Suprapubic skin (tissue), 4 donors: ENCODE measurements at regions not wholly inside any gene's neighbourhood (a gene's known extent, or its start where the extent isn't known, plus 50 kb on each side); places are given as distances from the start of the nearest gene placed in this dataset.

Source experiments
- EP300 ChIP-seq: sonication (generic); formaldehyde crosslinking; IDR thresholded peaks from one replicate; pipeline ENCODE4 v1.6.1; 2017; ENCODE audit warnings: antibody characterized with exemption
- POLR2A ChIP-seq, 2 donors: fragments of 450-650 bp; IDR thresholded peaks; one replicate each; pipeline ENCODE4 v1.6.1; 2017; ENCODE audit warnings: antibody characterized with exemption in 2 of 2, mild to moderate bottlenecking in 2 of 2, moderate library complexity in 2 of 2
- POLR2AphosphoS5 ChIP-seq, 3 donors: sonication (generic); formaldehyde crosslinking; IDR thresholded peaks; one replicate each; pipeline ENCODE4 v1.6.1; 2017; ENCODE audit warnings: antibody characterized with exemption in 3 of 3
- TF ChIP-seq, protein P1 (sequence below), 2 donors: fragments of 200-600 bp in 1 of 2; fragments of 450-650 bp in 1 of 2; sonication (generic) in 1 of 2; IDR thresholded peaks; one replicate each; pipeline ENCODE4 v1.5.1; 2016 to 2019; ENCODE audit warnings: antibody characterized with exemption in 2 of 2, mild to moderate bottlenecking in 1 of 2, moderate library complexity in 1 of 2

- TF ChIP-seq, protein P1, sequence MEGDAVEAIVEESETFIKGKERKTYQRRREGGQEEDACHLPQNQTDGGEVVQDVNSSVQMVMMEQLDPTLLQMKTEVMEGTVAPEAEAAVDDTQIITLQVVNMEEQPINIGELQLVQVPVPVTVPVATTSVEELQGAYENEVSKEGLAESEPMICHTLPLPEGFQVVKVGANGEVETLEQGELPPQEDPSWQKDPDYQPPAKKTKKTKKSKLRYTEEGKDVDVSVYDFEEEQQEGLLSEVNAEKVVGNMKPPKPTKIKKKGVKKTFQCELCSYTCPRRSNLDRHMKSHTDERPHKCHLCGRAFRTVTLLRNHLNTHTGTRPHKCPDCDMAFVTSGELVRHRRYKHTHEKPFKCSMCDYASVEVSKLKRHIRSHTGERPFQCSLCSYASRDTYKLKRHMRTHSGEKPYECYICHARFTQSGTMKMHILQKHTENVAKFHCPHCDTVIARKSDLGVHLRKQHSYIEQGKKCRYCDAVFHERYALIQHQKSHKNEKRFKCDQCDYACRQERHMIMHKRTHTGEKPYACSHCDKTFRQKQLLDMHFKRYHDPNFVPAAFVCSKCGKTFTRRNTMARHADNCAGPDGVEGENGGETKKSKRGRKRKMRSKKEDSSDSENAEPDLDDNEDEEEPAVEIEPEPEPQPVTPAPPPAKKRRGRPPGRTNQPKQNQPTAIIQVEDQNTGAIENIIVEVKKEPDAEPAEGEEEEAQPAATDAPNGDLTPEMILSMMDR (IDR thresholded peaks at IDR 0.05) = no peak
- no peak for TF ChIP-seq POLR2A (IDR thresholded peaks at IDR 0.05)
- no peak for TF ChIP-seq EP300
- no peak for TF ChIP-seq POLR2AphosphoS5 (IDR thresholded peaks at IDR 0.05)
These were observed 126.3 kb upstream of the DYRK2 start for GRCh38 chr12:67522222-67522621.
